ENCODE measurements at regions not wholly inside any gene's neighbourhood (a gene's known extent, or its start where the extent isn't known, plus 50 kb on each side); places are given as distances from the start of the nearest gene placed in this dataset.

DNA sequence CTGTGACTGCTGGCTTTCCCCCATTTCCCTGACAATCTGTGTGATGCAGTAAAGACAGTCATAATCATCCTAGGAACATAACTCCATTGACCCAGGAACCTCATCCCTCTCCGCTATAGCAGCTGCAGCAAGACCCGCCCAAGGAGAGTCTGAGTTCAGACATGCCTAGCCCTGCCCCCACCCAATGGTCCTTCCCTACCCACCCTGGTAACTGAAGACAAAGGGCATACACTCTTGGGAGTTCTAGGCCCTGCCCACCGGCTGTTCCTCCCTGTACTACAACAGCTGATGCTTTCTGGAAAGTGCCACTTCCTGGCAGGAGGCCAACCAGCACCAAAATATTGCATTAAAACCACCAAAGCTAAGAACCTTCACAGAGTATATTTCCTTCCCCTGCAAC lies 1035.6 kb downstream of the C4orf33 start:
- TF ChIP-seq EZH2 (IDR thresholded peaks at IDR 0.05; ENCODE audit: borderline replicate concordance, insufficient read depth, low read depth, low read length, poor library complexity, severe bottlenecking), result no peak
- TF ChIP-seq, protein P1, sequence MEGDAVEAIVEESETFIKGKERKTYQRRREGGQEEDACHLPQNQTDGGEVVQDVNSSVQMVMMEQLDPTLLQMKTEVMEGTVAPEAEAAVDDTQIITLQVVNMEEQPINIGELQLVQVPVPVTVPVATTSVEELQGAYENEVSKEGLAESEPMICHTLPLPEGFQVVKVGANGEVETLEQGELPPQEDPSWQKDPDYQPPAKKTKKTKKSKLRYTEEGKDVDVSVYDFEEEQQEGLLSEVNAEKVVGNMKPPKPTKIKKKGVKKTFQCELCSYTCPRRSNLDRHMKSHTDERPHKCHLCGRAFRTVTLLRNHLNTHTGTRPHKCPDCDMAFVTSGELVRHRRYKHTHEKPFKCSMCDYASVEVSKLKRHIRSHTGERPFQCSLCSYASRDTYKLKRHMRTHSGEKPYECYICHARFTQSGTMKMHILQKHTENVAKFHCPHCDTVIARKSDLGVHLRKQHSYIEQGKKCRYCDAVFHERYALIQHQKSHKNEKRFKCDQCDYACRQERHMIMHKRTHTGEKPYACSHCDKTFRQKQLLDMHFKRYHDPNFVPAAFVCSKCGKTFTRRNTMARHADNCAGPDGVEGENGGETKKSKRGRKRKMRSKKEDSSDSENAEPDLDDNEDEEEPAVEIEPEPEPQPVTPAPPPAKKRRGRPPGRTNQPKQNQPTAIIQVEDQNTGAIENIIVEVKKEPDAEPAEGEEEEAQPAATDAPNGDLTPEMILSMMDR (IDR thresholded peaks at IDR 0.05), result no peak

Measured in B cell (primary cell).